ENCODE measurements at regions not wholly inside any gene's neighbourhood (a gene's known extent, or its start where the extent isn't known, plus 50 kb on each side); places are given as distances from the start of the nearest gene placed in this dataset.
A peak's percentile ranks its signal among the peaks of the same experiment; 100 is the strongest.
"Not testable (repeated sequence)": the region's sequence is repeated elsewhere in the genome, so short reads cannot be mapped to it uniquely, and the experiment has no call there.

GRCh38 chr6:84867521-84867920 lies 103.1 kb upstream of the TBX18 start:
- Histone ChIP-seq H4K20me1 (ENCODE audit: insufficient read depth) (no peaks in the 10 kb centered on the region), H3K9me3 (ENCODE audit: low read depth) (no peaks in the 10 kb centered on the region), H3K4me3 (no peak overlapping the region), H3K79me2 (ENCODE audit: insufficient read depth) (no peaks in the 10 kb centered on the region), H2AFZ (no peak overlapping the region), H3K27me3 (replicated peaks; ENCODE audit: insufficient read depth) (no peaks in the 10 kb centered on the region), H3K36me3 (ENCODE audit: low read depth) (no peaks in the 10 kb centered on the region), H3K9ac (no peak overlapping the region), H3K4me1 (ENCODE audit: insufficient read depth) (peaks cover 5% of the 10 kb centered on the region; the same call in 1 of the 2 replicates), H3K27ac (peak overlapping the region; percentile 4; the same call in 1 of the 2 replicates), H3K4me2 (ENCODE audit: unreplicated experiment) (no peak overlapping the region), H3F3A (ENCODE audit: insufficient read depth) (0 out of 2 replicates have a peak, but pooled peaks cover 5% of the 10 kb centered on the region), H3K9me2 (ENCODE audit: insufficient read depth) (no peaks in the 10 kb centered on the region)
- 0 to 15% methylated on average over 2 of the region's 2 CpGs for WGBS, 2 experiments (ENCODE audit: low coverage in 1 of 2, low lambda C conversion rate in 2 of 2, missing lambda C conversion rate in 2 of 2)
- in situ Hi-C loops (cut with MboI) = no loop called here
- TF ChIP-seq EZH2 (IDR thresholded peaks at IDR 0.05; ENCODE audit: insufficient read depth, poor library complexity, severe bottlenecking) = no peak
- no peak for TF ChIP-seq EZH2phosphoT487 (IDR thresholded peaks at IDR 0.05; ENCODE audit: insufficient read depth, low read depth)
- DNase-seq = peak; percentile 87

- Histone ChIP-seq H3K36me3 (ENCODE audit: low read depth) (no peaks in the 10 kb centered on the region), H3K9ac (no peak overlapping the region), H2AFZ (0 out of 2 replicates have a peak overlapping the region, but pooled peaks have one; percentile 11), H3K4me1 (ENCODE audit: insufficient read depth) (peaks cover 5% of the 10 kb centered on the region; the same call in 1 of the 2 replicates), H3K4me2 (ENCODE audit: unreplicated experiment) (no peak overlapping the region), H3K9me2 (ENCODE audit: insufficient read depth) (no peaks in the 10 kb centered on the region), H3K9me3 (ENCODE audit: low read depth) (no peaks in the 10 kb centered on the region), H3K79me2 (ENCODE audit: insufficient read depth) (no peaks in the 10 kb centered on the region), H3K27ac (no peak overlapping the region), H3K27me3 (replicated peaks; ENCODE audit: insufficient read depth) (no peaks in the 10 kb centered on the region), H4K20me1 (ENCODE audit: insufficient read depth) (no peaks in the 10 kb centered on the region), H3K4me3 (no peak overlapping the region), H3F3A (ENCODE audit: insufficient read depth) (0 out of 2 replicates have a peak, but pooled peaks cover 5% of the 10 kb centered on the region)
- DNase-seq = no peak
- 89 to 90% methylated on average over 1 of the region's 1 CpG for WGBS, 2 experiments (ENCODE audit: low coverage in 1 of 2, low lambda C conversion rate in 2 of 2, missing lambda C conversion rate in 2 of 2)
- in situ Hi-C loops (cut with MboI) = no loop called here
- no peak for TF ChIP-seq EZH2 (IDR thresholded peaks at IDR 0.05; ENCODE audit: insufficient read depth, poor library complexity, severe bottlenecking)
- TF ChIP-seq EZH2phosphoT487 (IDR thresholded peaks at IDR 0.05; ENCODE audit: insufficient read depth, low read depth) = no peak
These were observed 102.3 kb upstream of the TBX18 start for GRCh38 chr6:84866715-84867114.

- H3K79me2 ChIP-seq (ENCODE audit: insufficient read depth); H3K4me3 ChIP-seq; H3K27ac ChIP-seq; H3K36me3 ChIP-seq (ENCODE audit: low read depth); H2AFZ ChIP-seq; DNase-seq; H3K9me2 ChIP-seq (ENCODE audit: insufficient read depth); H3K4me1 ChIP-seq (ENCODE audit: insufficient read depth); in situ Hi-C loops (cut with MboI); H3K27me3 ChIP-seq (replicated peaks; ENCODE audit: insufficient read depth); H4K20me1 ChIP-seq (ENCODE audit: insufficient read depth); H3K9ac ChIP-seq; H3K4me2 ChIP-seq (ENCODE audit: unreplicated experiment); H3K9me3 ChIP-seq (ENCODE audit: low read depth); H3F3A ChIP-seq (ENCODE audit: insufficient read depth): not testable (repeated sequence)
- WGBS, 2 experiments (ENCODE audit: low coverage in 1 of 2, low lambda C conversion rate in 2 of 2, missing lambda C conversion rate in 2 of 2) = 82 to 88% methylated on average over 1 of the region's 1 CpG
These were observed 101.0 kb upstream of the TBX18 start for GRCh38 chr6:84865372-84865771.

GRCh38 chr6:84862843-84863242 lies 98.4 kb upstream of the TBX18 start:
- TF ChIP-seq EZH2 (IDR thresholded peaks at IDR 0.05; ENCODE audit: insufficient read depth, poor library complexity, severe bottlenecking) (no peak), EZH2phosphoT487 (IDR thresholded peaks at IDR 0.05; ENCODE audit: insufficient read depth, low read depth) (no peak)
- no peaks in the 10 kb centered on the region for H3K27me3 ChIP-seq (replicated peaks; ENCODE audit: insufficient read depth)
- no peak overlapping the region for H3K9ac ChIP-seq
- no peak overlapping the region for H3K4me2 ChIP-seq (ENCODE audit: unreplicated experiment)
- no peak overlapping the region for H3K4me3 ChIP-seq
- no peak for DNase-seq
- no peaks in the 10 kb centered on the region for H3K36me3 ChIP-seq (ENCODE audit: low read depth)
- H3K27ac ChIP-seq = no peak overlapping the region
- no peaks in the 10 kb centered on the region for H3K9me3 ChIP-seq (ENCODE audit: low read depth)
- peaks cover 5% of the 10 kb centered on the region; the same call in 1 of the 2 replicates for H3K4me1 ChIP-seq (ENCODE audit: insufficient read depth)
- in situ Hi-C loops (cut with MboI) = no loop called here
- H2AFZ ChIP-seq = no peak overlapping the region
- H4K20me1 ChIP-seq (ENCODE audit: insufficient read depth) = no peaks in the 10 kb centered on the region
- H3F3A ChIP-seq (ENCODE audit: insufficient read depth) = 0 out of 2 replicates have a peak, but pooled peaks cover 5% of the 10 kb centered on the region
- WGBS, 2 experiments (ENCODE audit: low coverage in 1 of 2, low lambda C conversion rate in 2 of 2, missing lambda C conversion rate in 2 of 2) = 46 to 56% methylated on average over 1 of the region's 1 CpG
- H3K79me2 ChIP-seq (ENCODE audit: insufficient read depth) = no peaks in the 10 kb centered on the region
- no peaks in the 10 kb centered on the region for H3K9me2 ChIP-seq (ENCODE audit: insufficient read depth)

GRCh38 chr6:84860920-84861319 lies 96.5 kb upstream of the TBX18 start:
- WGBS, 2 experiments (ENCODE audit: low coverage in 1 of 2, low lambda C conversion rate in 2 of 2, missing lambda C conversion rate in 2 of 2) = 81 to 89% methylated on average over 2 of the region's 2 CpGs
- no peaks in the 10 kb centered on the region for H3K9me3 ChIP-seq (ENCODE audit: low read depth)
- no peaks in the 10 kb centered on the region for H3K79me2 ChIP-seq (ENCODE audit: insufficient read depth)
- no peak overlapping the region for H3K4me3 ChIP-seq
- no peak overlapping the region for H3K27ac ChIP-seq
- no peaks in the 10 kb centered on the region for H3K4me1 ChIP-seq (ENCODE audit: insufficient read depth)
- no peaks in the 10 kb centered on the region for H3K27me3 ChIP-seq (replicated peaks; ENCODE audit: insufficient read depth)
- no peak overlapping the region for H3K9ac ChIP-seq
- no peak overlapping the region for H2AFZ ChIP-seq
- H3K36me3 ChIP-seq (ENCODE audit: low read depth) = no peaks in the 10 kb centered on the region
- in situ Hi-C loops (cut with MboI) = no loop called here
- H3K9me2 ChIP-seq (ENCODE audit: insufficient read depth) = no peaks in the 10 kb centered on the region
- no peak for TF ChIP-seq EZH2phosphoT487 (IDR thresholded peaks at IDR 0.05; ENCODE audit: insufficient read depth, low read depth)
- no peak for TF ChIP-seq EZH2 (IDR thresholded peaks at IDR 0.05; ENCODE audit: insufficient read depth, poor library complexity, severe bottlenecking)
- no peaks in the 10 kb centered on the region for H3F3A ChIP-seq (ENCODE audit: insufficient read depth)
- no peak overlapping the region for H3K4me2 ChIP-seq (ENCODE audit: unreplicated experiment)
- DNase-seq = no peak
- H4K20me1 ChIP-seq (ENCODE audit: insufficient read depth) = no peaks in the 10 kb centered on the region
